H9 (cell line): ENCODE measurements at regions not wholly inside any gene's neighbourhood (a gene's known extent, or its start where the extent isn't known, plus 50 kb on each side); places are given as distances from the start of the nearest gene placed in this dataset.

Source experiments
- DNase-seq: peaks from one replicate; pipeline ENCODE4 v3.0.0-alpha.2; 2017
- H2AFZ ChIP-seq: one replicate; pipeline ENCODE4 v1.6.1; 2013; ENCODE audit warnings: mild to moderate bottlenecking, low read length, control low read depth, moderate library complexity
- H2AK5ac ChIP-seq: 2 replicates; pipeline ENCODE4 v1.6.1; 2013; ENCODE audit warnings: low read length, control low read depth, mixed read lengths; ENCODE audit not compliant: insufficient read length
- H2BK120ac ChIP-seq: one replicate; pipeline ENCODE4 v1.6.1; 2013; ENCODE audit warnings: low read depth, mild to moderate bottlenecking, low read length, control low read depth, inconsistent platforms; ENCODE audit not compliant: poor library complexity, severe bottlenecking
- H2BK12ac ChIP-seq: 2 replicates; pipeline ENCODE4 v1.6.1; 2013; ENCODE audit warnings: low read length, control low read depth, mixed read lengths, low read depth; ENCODE audit not compliant: insufficient read length
- H2BK15ac ChIP-seq: 2 replicates; pipeline ENCODE4 v1.6.1; 2013; ENCODE audit warnings: low read depth, low read length, control low read depth
- H2BK20ac ChIP-seq: one replicate; pipeline ENCODE4 v1.6.1; 2013; ENCODE audit warnings: low read depth, mild to moderate bottlenecking, low read length, control low read depth, inconsistent platforms; ENCODE audit not compliant: poor library complexity, severe bottlenecking
- H2BK5ac ChIP-seq: 2 replicates; pipeline ENCODE4 v1.6.1; 2013; ENCODE audit warnings: low read length, control low read depth, mixed read lengths; ENCODE audit not compliant: insufficient read length
- H3K14ac ChIP-seq: 2 replicates; pipeline ENCODE4 v1.6.1; 2013; ENCODE audit warnings: low read length, control low read depth; ENCODE audit not compliant: insufficient read depth
- H3K18ac ChIP-seq: 2 replicates; pipeline ENCODE4 v1.6.1; 2013; ENCODE audit warnings: low read depth, mild to moderate bottlenecking, mixed read lengths, low read length, control low read depth; ENCODE audit not compliant: insufficient read length
- H3K23ac ChIP-seq: 2 replicates; pipeline ENCODE4 v1.6.1; 2013; ENCODE audit warnings: low read length, control low read depth, mixed read lengths, low read depth; ENCODE audit not compliant: insufficient read length
- H3K23me2 ChIP-seq: 2 replicates; pipeline ENCODE4 v1.6.1; 2013; ENCODE audit warnings: low read depth, mild to moderate bottlenecking, mixed read lengths, low read length, control low read depth; ENCODE audit not compliant: insufficient read length, poor library complexity, severe bottlenecking
- H3K27ac ChIP-seq: 2 replicates; pipeline ENCODE4 v1.5.1; 2013; ENCODE audit warnings: low read length, control low read depth, mixed read lengths, low read depth; ENCODE audit not compliant: insufficient read length
- H3K27me3 ChIP-seq: 2 replicates; pipeline ENCODE4 v1.6.1; 2013; ENCODE audit warnings: low read length, control low read depth, inconsistent platforms; ENCODE audit not compliant: insufficient read depth
- H3K4ac ChIP-seq: 2 replicates; pipeline ENCODE4 v1.6.1; 2013; ENCODE audit warnings: low read depth, mild to moderate bottlenecking, control low read depth, inconsistent platforms, low read length, moderate library complexity
- H3K4me1 ChIP-seq: 2 replicates; pipeline ENCODE4 v1.6.1; 2013; ENCODE audit warnings: low read length, control low read depth, inconsistent platforms; ENCODE audit not compliant: insufficient read depth
- H3K4me2 ChIP-seq: 2 replicates; pipeline ENCODE4 v1.6.1; 2013; ENCODE audit warnings: low read length, control low read depth, mixed read lengths; ENCODE audit not compliant: insufficient read length, insufficient read depth
- H3K56ac ChIP-seq: 2 replicates; pipeline ENCODE4 v1.6.1; 2013; ENCODE audit warnings: low read depth, mild to moderate bottlenecking, mixed read lengths, low read length, control low read depth; ENCODE audit not compliant: insufficient read length
- H3K79me1 ChIP-seq: 2 replicates; pipeline ENCODE4 v1.6.1; 2013; ENCODE audit warnings: low read depth, mild to moderate bottlenecking, moderate library complexity, low read length, control low read depth, inconsistent platforms; ENCODE audit not compliant: insufficient read depth, poor library complexity, severe bottlenecking
- H3K79me2 ChIP-seq: 2 replicates; pipeline ENCODE4 v1.6.1; 2013; ENCODE audit warnings: low read length, control low read depth, inconsistent platforms; ENCODE audit not compliant: insufficient read depth
- H3K9ac ChIP-seq: 2 replicates; pipeline ENCODE4 v1.6.1; 2013; ENCODE audit warnings: low read length, control low read depth, mixed read lengths; ENCODE audit not compliant: insufficient read length; ENCODE audit errors: extremely low read depth
- H3K9me3 ChIP-seq: one replicate; pipeline ENCODE4 v1.6.1; 2013; ENCODE audit warnings: low read depth, low read length, inconsistent platforms; ENCODE audit not compliant: control insufficient read depth
- H3T11ph ChIP-seq: one replicate; pipeline ENCODE4 v1.6.1; 2013; ENCODE audit warnings: mild to moderate bottlenecking, low read length, control low read depth, inconsistent platforms
- H4K20me1 ChIP-seq: one replicate; pipeline ENCODE4 v1.6.1; 2013; ENCODE audit not compliant: control insufficient read depth, insufficient read length, insufficient read depth
- H4K5ac ChIP-seq: 2 replicates; pipeline ENCODE4 v1.6.1; 2013; ENCODE audit warnings: low read depth, mild to moderate bottlenecking, mixed read lengths, low read length, control low read depth; ENCODE audit not compliant: insufficient read length
- H4K8ac ChIP-seq: replicated peaks from 2 replicates; pipeline ENCODE4 v1.6.1; 2013; ENCODE audit warnings: low read length, control low read depth, mixed read lengths, low read depth; ENCODE audit not compliant: insufficient read length
- H4K91ac ChIP-seq: 2 replicates; pipeline ENCODE4 v1.6.1; 2013; ENCODE audit warnings: low read depth, mild to moderate bottlenecking, moderate library complexity, mixed read lengths, low read length, control low read depth; ENCODE audit not compliant: insufficient read length
- H3K27ac Mint-ChIP-seq, 3 experiments: 2 replicates in 2 of 3; 3 replicates in 1 of 3; pipeline ENCODE4 v1.8.0; 2020 to 2021; ENCODE audit warnings: mixed read lengths in 3 of 3, mild to moderate bottlenecking in 1 of 3, moderate library complexity in 1 of 3
- H3K27me3 Mint-ChIP-seq: 2 replicates; pipeline ENCODE4 v1.8.0; 2021; ENCODE audit warnings: low read depth, mild to moderate bottlenecking, moderate library complexity, mixed read lengths
- H3K36me3 Mint-ChIP-seq, 3 experiments: 2 replicates in 2 of 3; 3 replicates in 1 of 3; pipeline ENCODE4 v1.8.0; 2020 to 2021; ENCODE audit warnings: low read depth in 3 of 3, mixed read lengths in 3 of 3; ENCODE audit not compliant: insufficient read depth in 1 of 3
- H3K4me1 Mint-ChIP-seq, 2 experiments: 2 replicates each; pipeline ENCODE4 v1.8.0; 2020; ENCODE audit warnings: mixed read lengths in 2 of 2
- H3K4me3 Mint-ChIP-seq, 2 experiments: 2 replicates in 1 of 2; 3 replicates in 1 of 2; pipeline ENCODE4 v1.8.0; 2020 to 2021; ENCODE audit warnings: mild to moderate bottlenecking in 2 of 2, mixed read lengths in 2 of 2, moderate library complexity in 1 of 2
- H3K9me3 Mint-ChIP-seq, 2 experiments: 2 replicates in 1 of 2; 3 replicates in 1 of 2; pipeline ENCODE4 v1.8.0; 2020; ENCODE audit warnings: mild to moderate bottlenecking in 2 of 2, mixed read lengths in 2 of 2, moderate library complexity in 1 of 2
- CTCF ChIP-seq: fragments of 200-600 bp; sonication (generic); conservative IDR thresholded peaks from 3 replicates; pipeline ENCODE4 v1.8.0; 2021; ENCODE audit warnings: antibody characterized with exemption, mild to moderate bottlenecking
- WGBS: extraction: QIAGEN DNeasy Blood & Tissue Kit; methylation state at CpG from one replicate; pipeline ENCODE4 v1.1.7; 2013; ENCODE audit warnings: missing lambda C conversion rate, low lambda C conversion rate, mixed read lengths; ENCODE audit not compliant: insufficient read length; ENCODE audit errors: extremely low coverage; 5-methylcytosine and 5-hydroxymethylcytosine counted together

- H3K56ac ChIP-seq, result no peak overlapping the region
- no peak overlapping the region for H3K14ac ChIP-seq
- no peak overlapping the region for H3K23ac ChIP-seq
- H2BK12ac ChIP-seq, result no peak overlapping the region
- H3K9me3 ChIP-seq, result no peaks in the 10 kb centered on the region
- H3T11ph ChIP-seq, result no peak overlapping the region
- H3K27me3 Mint-ChIP-seq, result peaks cover 2% of the 10 kb centered on the region; the same call in 1 of the 2 replicates
- no peak overlapping the region for H4K91ac ChIP-seq
- H3K9me3 Mint-ChIP-seq, result peaks cover 8% of the 10 kb centered on the region in 2 experiments; a peak in 4 of 5 replicates
- H4K20me1 ChIP-seq, result no peaks in the 10 kb centered on the region
- H4K5ac ChIP-seq, result no peak overlapping the region
- H2AK5ac ChIP-seq, result no peak overlapping the region
- no peak overlapping the region for H3K4me2 ChIP-seq
- no peak overlapping the region for H4K8ac ChIP-seq
- no peak overlapping the region for H3K18ac ChIP-seq
- H3K79me2 ChIP-seq, result no peaks in the 10 kb centered on the region
- H3K4me1 Mint-ChIP-seq, result peaks cover 12 to 15% of the 10 kb centered on the region in 2 experiments
- no peak overlapping the region for H3K27ac ChIP-seq
- H2BK5ac ChIP-seq, result no peak overlapping the region
- H3K27me3 ChIP-seq, result no peaks in the 10 kb centered on the region
- no peak overlapping the region for H2AFZ ChIP-seq
- H3K36me3 Mint-ChIP-seq, result peaks cover 0 to 3% (median 2%) of the 10 kb centered on the region in 3 experiments; a peak in 2 of 7 replicates
- H3K79me1 ChIP-seq, result no peaks in the 10 kb centered on the region
- H2BK15ac ChIP-seq, result no peak overlapping the region
- DNase-seq, result no peak
- no peak overlapping the region for H3K9ac ChIP-seq
- no CpG with 5 or more reads among the region's 1 CpG for WGBS
- no peak overlapping the region for H2BK20ac ChIP-seq
- peak; percentile 20; the same call in 2 of the 3 replicates for TF ChIP-seq CTCF
- H2BK120ac ChIP-seq, result no peak overlapping the region
- no peak overlapping the region for H3K4me3 Mint-ChIP-seq
- no peak overlapping the region for H3K27ac Mint-ChIP-seq
- no peaks in the 10 kb centered on the region for H3K23me2 ChIP-seq
- H3K4ac ChIP-seq, result no peak overlapping the region
- 0 out of 2 replicates have a peak, but pooled peaks cover 2% of the 10 kb centered on the region for H3K4me1 ChIP-seq
These were observed 199.0 kb upstream of the RHOBTB1 start for GRCh38 chr10:61142987-61143386.
